Right lobe of liver (tissue), 6 donors: ENCODE measurements at regions not wholly inside any gene's neighbourhood (a gene's known extent, or its start where the extent isn't known, plus 50 kb on each side); places are given as distances from the start of the nearest gene placed in this dataset.

Source experiments
- ATAC-seq, 4 donors: fragments of 200-7000 bp; cut with Tn5 transposase; one replicate each; pipeline ENCODE4 v1.9.1; 2020; ENCODE audit warnings: mild to moderate bottlenecking in 4 of 4, moderate library complexity in 4 of 4
- DNase-seq, 3 donors: peaks; one replicate each; pipeline ENCODE4 v3.0.0-alpha.2; 2020
- H3K27ac ChIP-seq, 3 donors: fragments of 200-600 bp; one replicate each; pipeline ENCODE4 v1.8.0; 2022
- H3K27me3 ChIP-seq, 2 donors: fragments of 200-600 bp; one replicate each; pipeline ENCODE4 v1.8.0; 2022
- H3K36me3 ChIP-seq, 4 donors: fragments of 200-600 bp; sonication (generic) in 1 of 4; one replicate each; pipeline versions ENCODE4 v1.5.1 to v1.8.0; 2017 to 2022; ENCODE audit warnings: control low read depth in 1 of 4
- H3K4me1 ChIP-seq, 4 donors: fragments of 200-600 bp; sonication (generic) in 1 of 4; one replicate each; pipeline versions ENCODE4 v1.5.1 to v1.8.0; 2017 to 2022; ENCODE audit warnings: control low read depth in 1 of 4
- H3K4me3 ChIP-seq, 3 donors: fragments of 200-600 bp; one replicate each; pipeline ENCODE4 v1.8.0; 2022
- H3K9me3 ChIP-seq, 4 donors: fragments of 200-600 bp; sonication (generic) in 1 of 4; one replicate each; pipeline versions ENCODE4 v1.5.1 to v1.8.0; 2017 to 2022; ENCODE audit warnings: control low read depth in 1 of 4
- CTCF ChIP-seq, 4 donors: fragments of 200-600 bp in 3 of 4; fragments of 450-650 bp in 1 of 4; IDR thresholded peaks; one replicate each; pipeline versions ENCODE4 v1.5.1 to v1.8.0; 2016 to 2022; ENCODE audit warnings: antibody characterized with exemption in 4 of 4, mild to moderate bottlenecking in 2 of 4
- POLR2A ChIP-seq: fragments of 450-650 bp; IDR thresholded peaks from one replicate; pipeline ENCODE4 v1.6.1; 2017; ENCODE audit warnings: antibody characterized with exemption, mild to moderate bottlenecking
- WGBS: methylation state at CpG from one replicate; pipeline ENCODE4 v1.1.6; 2018; ENCODE audit warnings: low coverage, low lambda C conversion rate; ENCODE audit not compliant: insufficient coverage; ENCODE audit errors: missing lambda C conversion rate; 5-methylcytosine and 5-hydroxymethylcytosine counted together
- intact Hi-C, 2 donors: fragments of 100-400 bp; cut with DNase I; formaldehyde crosslinking; loops; one replicate each; pipeline versions ENCODE4 v1.11.2 to v1.14.1; 2022
- donor health status: DM: no; HTN: yes; CAD: no.
- donor health status: DM: no; HTN: no; CAD: no.
- donor health status: DM: no; HTN: no; CAD: no.
- donor health status: DM: no; HTN: yes; CAD: no.
- donor health status: DM: no; HTN: yes; CAD: no.

GRCh38 chr16:76956841-76957240 lies 234.1 kb upstream of the MON1B start:
- Histone ChIP-seq H3K4me3 (no peak overlapping the region), H3K27me3 (no peaks in the 10 kb centered on the region), H3K9me3 (no peaks in the 10 kb centered on the region), H3K4me1 (no peaks in the 10 kb centered on the region), H3K36me3 (no peaks in the 10 kb centered on the region), H3K27ac (no peak overlapping the region)
- TF ChIP-seq POLR2A (no peak), CTCF (IDR thresholded peaks at IDR 0.05) (no peak)
- WGBS = 73% methylated on average over 2 of the region's 2 CpGs
- no peak for DNase-seq
- no peak for ATAC-seq
- intact Hi-C loops = no loop called here

- H3K27ac ChIP-seq = no peak overlapping the region
- DNase-seq (no peak), ATAC-seq (no peak)
- H3K27me3 ChIP-seq = no peaks in the 10 kb centered on the region
- no peaks in the 10 kb centered on the region for H3K36me3 ChIP-seq
- no peak overlapping the region for H3K4me3 ChIP-seq
- 57% methylated on average over 1 of the region's 1 CpG for WGBS
- TF ChIP-seq POLR2A (no peak), CTCF (IDR thresholded peaks at IDR 0.05) (no peak)
- intact Hi-C loops = no loop called here
- no peaks in the 10 kb centered on the region for H3K9me3 ChIP-seq
- peaks cover 0 to 3% (median 1%) of the 10 kb centered on the region in 4 donors for H3K4me1 ChIP-seq
Observed at GRCh38 chr16:76959166-76959565, 231.8 kb upstream of the MON1B start.

GRCh38 chr16:76963614-76964315 lies 227.2 kb upstream of the MON1B start:
- WGBS = 87% methylated on average over 9 of the region's 9 CpGs
- Histone ChIP-seq H3K27ac (peak overlapping the region in 2 of 3 donors; percentile 56 to 74), H3K36me3 (no peaks in the 10 kb centered on the region), H3K27me3 (no peaks in the 10 kb centered on the region), H3K4me1 (peaks cover 0 to 18% (median 3%) of the 10 kb centered on the region in 4 donors), H3K4me3 (no peak overlapping the region), H3K9me3 (no peaks in the 10 kb centered on the region)
- DNase-seq (no peak), ATAC-seq (no peak)
- intact Hi-C loops = no loop called here
- no peak for TF ChIP-seq CTCF (IDR thresholded peaks at IDR 0.05)
- TF ChIP-seq POLR2A = no peak

GRCh38 chr16:76964464-76965154 lies 226.4 kb upstream of the MON1B start:
- 5% methylated on average over 2 of the region's 2 CpGs for WGBS
- no peak overlapping the region for H3K4me3 ChIP-seq
- TF ChIP-seq POLR2A (no peak), CTCF (IDR thresholded peaks at IDR 0.05) (no peak)
- no peaks in the 10 kb centered on the region for H3K27me3 ChIP-seq
- H3K27ac ChIP-seq = peak overlapping the region; percentile 20 to 74 (median 56)
- ATAC-seq (peak; percentile 79 to 96 (median 94)), DNase-seq (peak; percentile 30 to 77 (median 46))
- H3K4me1 ChIP-seq = peaks cover 0 to 18% (median 3%) of the 10 kb centered on the region in 4 donors
- intact Hi-C loops = no loop called here
- no peaks in the 10 kb centered on the region for H3K9me3 ChIP-seq
- H3K36me3 ChIP-seq = no peaks in the 10 kb centered on the region
